MM.1S (cell line): ENCODE measurements at regions not wholly inside any gene's neighbourhood (a gene's known extent, or its start where the extent isn't known, plus 50 kb on each side); places are given as distances from the start of the nearest gene placed in this dataset.

Experiments
- EZH2 ChIP-seq: fragments of 300-600 bp; sonication (generic); optimal IDR thresholded peaks from 2 replicates; pipeline ENCODE3; 2017; ENCODE audit warnings: low read depth, mild to moderate bottlenecking, antibody characterized with exemption, low read length, mixed read lengths
- EZH2phosphoT487 ChIP-seq: fragments of 300-600 bp; sonication (generic); IDR thresholded peaks from 2 replicates; pipeline ENCODE4 v1.6.1; 2018; ENCODE audit warnings: antibody characterized with exemption, low read length
- TF ChIP-seq, protein P1 (sequence below): fragments of 300-600 bp; sonication (generic); IDR thresholded peaks from 2 replicates; pipeline ENCODE4 v1.5.1; 2016; ENCODE audit warnings: antibody characterized with exemption, low read length, mixed read lengths

DNA sequence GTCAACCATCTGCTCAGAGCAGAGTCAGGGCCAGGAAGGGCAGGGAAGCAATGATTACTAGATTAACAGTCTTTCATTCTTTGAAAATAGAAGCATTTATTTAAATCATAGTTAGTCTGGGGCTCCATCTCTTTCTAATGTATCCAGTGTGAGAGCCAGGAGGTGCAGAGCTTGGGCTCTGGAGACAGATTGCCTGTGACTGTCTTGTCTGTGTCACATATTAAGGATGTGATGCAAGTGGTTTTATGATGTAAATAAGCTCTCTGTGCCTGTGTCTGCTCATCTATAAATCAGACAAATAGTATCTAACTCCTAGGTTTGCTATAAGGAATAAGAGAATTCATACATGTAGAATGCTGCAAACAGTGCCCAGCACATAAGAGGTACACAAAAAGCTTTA is 104.9 kb upstream of the TANK start:
- TF ChIP-seq, protein P1, sequence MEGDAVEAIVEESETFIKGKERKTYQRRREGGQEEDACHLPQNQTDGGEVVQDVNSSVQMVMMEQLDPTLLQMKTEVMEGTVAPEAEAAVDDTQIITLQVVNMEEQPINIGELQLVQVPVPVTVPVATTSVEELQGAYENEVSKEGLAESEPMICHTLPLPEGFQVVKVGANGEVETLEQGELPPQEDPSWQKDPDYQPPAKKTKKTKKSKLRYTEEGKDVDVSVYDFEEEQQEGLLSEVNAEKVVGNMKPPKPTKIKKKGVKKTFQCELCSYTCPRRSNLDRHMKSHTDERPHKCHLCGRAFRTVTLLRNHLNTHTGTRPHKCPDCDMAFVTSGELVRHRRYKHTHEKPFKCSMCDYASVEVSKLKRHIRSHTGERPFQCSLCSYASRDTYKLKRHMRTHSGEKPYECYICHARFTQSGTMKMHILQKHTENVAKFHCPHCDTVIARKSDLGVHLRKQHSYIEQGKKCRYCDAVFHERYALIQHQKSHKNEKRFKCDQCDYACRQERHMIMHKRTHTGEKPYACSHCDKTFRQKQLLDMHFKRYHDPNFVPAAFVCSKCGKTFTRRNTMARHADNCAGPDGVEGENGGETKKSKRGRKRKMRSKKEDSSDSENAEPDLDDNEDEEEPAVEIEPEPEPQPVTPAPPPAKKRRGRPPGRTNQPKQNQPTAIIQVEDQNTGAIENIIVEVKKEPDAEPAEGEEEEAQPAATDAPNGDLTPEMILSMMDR, result no peak
- no peak for TF ChIP-seq EZH2
- TF ChIP-seq EZH2phosphoT487, result no peak
